HG02943 (cell line): ENCODE measurements at regions not wholly inside any gene's neighbourhood (a gene's known extent, or its start where the extent isn't known, plus 50 kb on each side); places are given as distances from the start of the nearest gene placed in this dataset.
"Not testable (repeated sequence)": the region's sequence is repeated elsewhere in the genome, so short reads cannot be mapped to it uniquely, and the experiment has no call there.

ENCODE experiments used
- ATAC-seq: cut with Tn5 transposase; IDR thresholded peaks from one replicate; pipeline ENCODE4 v1.9.1; 2021; ENCODE audit warnings: mild to moderate bottlenecking, low read depth, moderate library complexity; ENCODE audit not compliant: unreplicated experiment

- no peak for ATAC-seq
These were observed 99.5 kb downstream of the FMR1NB start for GRCh38 chrX:148080593-148080992.

- ATAC-seq, result no peak
These were observed 103.5 kb downstream of the FMR1NB start for GRCh38 chrX:148084611-148085010.

DNA sequence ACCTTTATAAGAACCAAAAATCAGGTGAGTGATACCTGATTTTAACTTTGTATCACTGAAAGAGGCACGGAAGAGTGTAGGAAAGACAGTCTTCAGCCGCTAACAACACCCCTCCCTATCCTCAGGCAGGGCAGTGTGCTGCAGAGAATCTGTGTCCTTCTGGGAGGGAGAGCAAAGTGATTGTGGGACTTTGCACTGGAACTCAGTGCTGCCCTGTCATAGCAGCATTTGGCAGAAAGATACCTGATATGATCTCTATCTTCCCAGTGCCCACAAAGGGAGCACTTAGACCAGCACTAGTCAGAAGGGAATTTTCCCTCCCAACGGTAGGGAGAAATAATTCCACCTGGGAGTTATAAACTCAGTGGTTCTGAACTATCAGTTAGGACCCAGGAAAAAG is 139.0 kb downstream of the FMR1NB start:
- ATAC-seq, result no peak

DNA sequence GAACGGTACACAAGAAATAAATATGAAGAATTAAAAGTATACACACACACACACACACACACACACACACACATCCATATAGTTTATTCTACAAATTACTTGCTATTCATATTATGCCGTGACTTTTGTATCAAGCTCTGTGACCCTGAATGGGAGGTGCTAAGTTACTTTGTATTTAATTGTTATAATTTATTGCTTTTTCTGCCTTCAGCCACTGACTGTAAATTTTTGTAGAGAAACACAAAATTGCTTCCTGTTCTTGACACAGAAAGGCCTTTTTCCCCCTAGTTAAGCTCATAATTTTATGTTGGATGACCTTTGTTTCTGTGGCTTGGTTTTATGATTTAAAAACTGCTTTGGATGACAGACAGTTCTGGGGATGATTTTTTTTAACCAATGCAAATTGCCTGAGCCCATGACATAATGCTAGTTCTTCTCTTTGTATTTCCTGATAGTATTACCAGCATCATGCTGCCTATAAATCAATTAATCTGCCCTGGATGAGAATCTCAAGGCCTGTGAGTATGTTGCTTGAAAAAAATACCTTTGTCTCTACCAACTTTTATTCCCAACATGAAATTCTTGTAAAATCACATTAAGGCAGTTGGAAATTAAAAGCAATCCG is 140.0 kb downstream of the FMR1NB start:
- ATAC-seq, result no peak

DNA sequence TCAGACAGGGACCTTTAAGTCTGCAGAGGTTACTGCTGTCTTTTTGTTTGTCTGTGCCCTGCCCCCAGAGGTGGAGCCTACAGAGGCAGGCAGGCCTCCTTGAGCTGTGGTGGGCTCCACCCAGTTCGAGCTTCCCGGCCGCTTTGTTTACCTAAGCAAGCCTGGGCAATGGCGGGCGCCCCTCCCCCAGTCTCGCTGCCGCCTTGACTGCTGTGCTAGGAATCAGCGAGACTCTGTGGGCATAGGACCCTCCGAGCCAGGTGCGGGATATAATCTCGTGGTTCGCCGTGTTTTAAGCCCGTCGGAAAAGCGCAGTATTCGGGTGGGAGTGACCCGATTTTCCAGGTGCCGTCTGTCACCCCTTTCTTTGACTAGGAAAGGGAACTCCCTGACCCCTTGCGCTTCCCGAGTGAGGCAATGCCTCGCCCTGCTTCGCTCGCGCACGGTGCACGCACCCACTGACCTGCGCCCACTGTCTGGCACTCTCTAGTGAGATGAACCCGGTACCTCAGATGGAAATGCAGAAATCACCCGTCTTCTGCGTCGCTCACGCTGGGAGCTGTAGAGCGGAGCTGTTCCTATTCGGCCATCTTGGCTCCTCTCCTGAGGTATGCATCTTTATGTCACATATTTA is 147.9 kb downstream of the FMR1NB start:
- not testable (repeated sequence) for ATAC-seq

DNA sequence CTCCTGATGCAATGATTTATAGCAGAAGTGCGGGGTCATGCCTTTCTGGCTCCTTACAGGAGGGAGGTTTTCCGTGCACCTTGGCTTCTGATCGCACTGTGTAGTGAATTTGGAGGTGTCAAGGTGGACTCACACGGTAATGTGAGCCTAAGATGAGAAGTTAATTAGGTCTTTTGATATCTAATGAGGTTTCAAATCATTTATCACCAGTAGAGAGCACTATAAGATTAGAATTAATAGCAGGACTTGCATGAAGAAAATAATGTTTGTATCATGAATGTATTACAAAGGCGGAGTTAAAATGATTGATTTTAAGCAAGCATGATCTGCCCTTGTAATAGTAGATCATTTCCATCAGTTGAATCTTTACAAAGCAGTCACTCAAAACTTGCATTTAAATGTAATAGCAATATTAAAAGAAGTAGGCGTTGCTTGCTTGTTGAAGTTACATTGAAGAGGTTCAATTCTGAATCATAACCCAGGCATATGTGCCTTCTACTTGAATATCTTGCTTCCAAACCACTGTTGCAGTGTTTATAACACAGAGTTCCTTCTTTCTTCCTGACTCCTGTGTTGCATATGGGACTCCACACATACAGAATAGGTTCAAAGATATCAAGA is 152.1 kb downstream of the FMR1NB start:
- ATAC-seq, result no peak

DNA sequence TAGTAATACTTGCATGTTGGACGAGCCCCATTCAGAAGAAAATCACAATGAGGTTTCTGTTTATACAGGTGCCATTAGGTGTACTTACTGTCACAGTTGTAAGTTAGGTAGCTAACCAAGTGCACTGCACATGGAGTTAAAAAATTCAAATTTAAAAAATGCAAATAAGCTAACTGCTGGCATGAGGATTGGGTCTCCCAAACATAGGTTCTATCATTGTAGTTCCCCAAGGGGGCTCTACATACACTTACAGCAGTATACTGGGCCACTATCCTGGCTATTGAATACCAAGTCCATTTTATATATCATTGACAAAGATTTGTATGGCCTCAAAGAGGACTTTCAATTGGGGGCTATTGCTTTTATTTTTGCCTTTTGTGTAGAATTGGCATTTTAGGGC is 153.4 kb downstream of the FMR1NB start:
- ATAC-seq, result no peak

GRCh38 chrX:148135738-148136137 is 154.6 kb downstream of the FMR1NB start:
- no peak for ATAC-seq

GRCh38 chrX:148146121-148146520 is 165.0 kb downstream of the FMR1NB start:
- no peak for ATAC-seq

DNA sequence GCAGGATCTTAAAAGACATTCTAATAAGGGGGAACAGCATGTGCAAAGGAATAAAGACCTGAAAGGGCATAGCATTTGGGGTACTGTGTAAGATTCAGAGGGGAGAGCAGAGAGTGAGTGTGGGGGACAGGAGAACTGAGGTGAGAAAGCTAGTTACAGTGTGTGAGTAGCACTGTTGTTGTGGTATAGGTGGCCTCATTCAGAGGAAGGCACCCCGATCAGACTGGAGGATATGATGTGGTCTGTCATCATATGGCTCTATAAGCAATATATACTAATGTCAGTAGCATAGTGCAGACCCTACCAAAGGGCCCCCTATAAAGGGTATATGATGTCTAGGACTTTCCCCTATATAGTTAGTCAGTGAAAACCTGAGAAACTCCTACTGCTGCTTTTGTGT is 175.8 kb downstream of the FMR1NB start:
- ATAC-seq, result no peak

- ATAC-seq, result no peak
These were observed 178.7 kb downstream of the FMR1NB start for GRCh38 chrX:148159796-148160195.

DNA sequence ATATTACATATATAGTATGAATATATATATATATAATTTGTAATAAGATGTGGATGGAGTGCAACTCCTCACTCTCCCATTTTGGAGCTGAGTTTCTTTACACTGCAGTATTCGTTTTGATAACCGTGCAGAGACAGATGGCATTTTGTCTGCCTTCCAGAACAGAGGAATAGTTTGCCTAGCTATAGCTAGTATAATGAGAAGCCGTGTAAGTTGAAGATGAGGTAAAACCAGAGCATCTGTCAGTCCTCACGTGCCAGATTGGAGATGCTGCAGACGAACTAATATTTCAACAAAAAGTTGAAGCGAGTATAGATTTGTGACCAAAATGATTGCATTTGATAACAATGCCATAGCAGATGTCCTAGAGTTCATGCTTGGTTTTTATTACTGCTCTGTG is 180.6 kb downstream of the FMR1NB start:
- ATAC-seq, result no peak

DNA sequence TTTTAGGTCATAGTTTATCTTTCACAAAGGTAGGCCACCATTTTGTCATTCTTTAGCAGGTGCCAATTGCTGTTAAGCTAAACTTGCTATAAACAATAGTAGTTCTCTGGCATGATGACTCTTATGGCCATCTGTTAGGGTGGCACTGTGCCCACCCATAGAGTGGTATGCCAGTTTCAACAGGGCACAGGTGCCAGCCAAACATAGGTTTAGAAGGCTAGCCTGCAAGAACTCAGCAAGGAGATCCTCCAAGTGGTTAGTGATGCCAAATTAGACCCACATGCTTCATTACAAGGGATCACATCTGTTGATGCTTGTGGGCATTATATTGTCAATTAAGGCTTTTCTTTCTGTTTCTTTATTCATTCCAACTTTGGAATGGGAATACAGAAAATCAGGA is 204.5 kb downstream of the FMR1NB start:
- no peak for ATAC-seq

- ATAC-seq, result no peak
These were observed 211.4 kb downstream of the FMR1NB start for GRCh38 chrX:148192547-148192946.

DNA sequence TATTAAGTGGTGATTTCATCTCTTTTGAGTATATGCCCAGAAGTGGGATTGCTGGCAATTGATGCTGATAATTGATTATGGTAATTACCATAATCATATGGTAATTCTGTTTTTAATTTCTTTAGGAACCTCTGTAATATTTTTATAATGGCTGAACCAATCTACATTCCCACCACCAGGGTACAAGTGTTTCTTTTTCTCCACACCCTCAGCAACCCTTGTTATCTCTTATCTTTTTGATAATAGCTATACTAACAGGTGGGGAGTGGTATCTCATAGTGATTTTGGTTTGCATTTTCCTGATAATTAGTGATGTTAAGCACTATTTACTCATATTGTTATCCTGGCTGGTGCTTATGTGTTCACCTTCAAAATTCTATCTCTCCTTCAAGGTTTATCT is 212.6 kb downstream of the FMR1NB start:
- no peak for ATAC-seq

- ATAC-seq, result no peak
These were observed 222.4 kb downstream of the FMR1NB start for GRCh38 chrX:148203531-148203930.

DNA sequence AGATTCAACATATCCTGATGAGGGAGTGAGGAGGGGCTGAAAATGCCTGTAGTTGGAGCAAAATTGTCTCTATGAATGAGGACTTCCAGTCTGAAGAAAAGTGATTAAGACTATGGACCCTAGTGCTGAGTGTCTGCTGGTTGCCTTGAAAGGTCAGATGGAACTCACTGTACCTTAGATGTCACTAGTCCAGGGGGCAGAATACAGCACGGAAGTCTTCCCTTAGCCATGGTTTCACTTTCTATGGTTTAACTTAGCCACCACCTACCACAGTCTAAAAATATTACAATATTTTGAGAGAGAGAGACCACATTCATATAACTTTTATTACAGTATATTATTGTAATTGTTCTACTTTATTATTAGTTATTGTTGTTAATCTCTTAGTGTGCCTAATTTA is 223.1 kb downstream of the FMR1NB start:
- ATAC-seq, result no peak

- no peak for ATAC-seq
These were observed 233.6 kb downstream of the FMR1NB start for GRCh38 chrX:148214786-148215185.

GRCh38 chrX:148215726-148216125 is 234.6 kb downstream of the FMR1NB start:
- ATAC-seq, result no peak

- no peak for ATAC-seq
These were observed 242.2 kb downstream of the FMR1NB start for GRCh38 chrX:148223361-148223760.

DNA sequence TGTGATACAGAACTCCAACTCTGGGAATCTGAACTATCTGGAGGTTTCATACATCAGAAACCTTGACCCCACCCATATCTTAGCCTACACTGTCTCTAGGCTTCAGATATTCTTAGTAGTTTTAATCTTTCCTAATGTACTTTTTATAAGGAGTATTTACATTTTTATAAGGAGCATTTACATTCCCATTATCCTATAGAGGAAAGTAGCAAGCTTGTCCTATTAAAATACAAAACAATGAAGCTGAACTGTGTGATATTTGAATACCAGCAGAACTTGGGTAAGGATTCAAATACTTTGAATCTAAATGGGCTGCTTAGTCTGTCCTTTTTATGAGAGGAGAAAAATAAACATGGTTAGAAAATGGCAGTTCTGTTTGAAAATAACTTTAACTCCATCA is 247.4 kb downstream of the FMR1NB start:
- ATAC-seq, result no peak

DNA sequence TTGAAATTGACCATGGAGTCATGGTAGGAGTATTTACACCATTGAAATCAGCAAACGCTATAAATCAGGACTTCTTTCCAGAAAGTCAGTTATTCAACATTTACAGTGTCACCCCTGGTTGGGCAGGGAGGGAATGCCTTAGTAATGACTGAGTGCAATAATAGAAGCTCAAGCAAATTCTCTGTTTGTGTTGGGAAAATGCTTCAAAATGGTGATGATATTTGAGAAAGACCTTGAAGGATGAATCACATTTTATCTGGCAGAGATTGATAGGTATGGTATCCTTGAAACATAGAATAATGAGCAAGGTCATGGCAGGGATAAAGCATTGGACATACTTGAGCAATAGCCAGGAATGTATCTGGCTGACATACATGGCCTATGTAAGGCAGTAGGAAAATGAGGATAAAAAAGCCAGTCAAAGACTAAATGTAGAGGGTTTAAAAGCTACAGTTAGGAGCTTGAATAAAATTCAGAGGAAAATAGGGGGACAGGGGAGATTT is 248.7 kb downstream of the FMR1NB start:
- ATAC-seq, result no peak
